IMR-90 (cell line): ENCODE measurements at regions not wholly inside any gene's neighbourhood (a gene's known extent, or its start where the extent isn't known, plus 50 kb on each side); places are given as distances from the start of the nearest gene placed in this dataset.

Source experiments
- ATAC-seq: fragments of 200-7000 bp; cut with Tn5 transposase; 2 replicates; pipeline ENCODE4 v1.9.1; 2020; ENCODE audit warnings: low read depth, mild to moderate bottlenecking, moderate library complexity
- BruUV-seq: library from RNA; stranded (reverse); fragments of 400-500 nt; replicated peaks from 2 replicates; lab custom pipeline; 2021; lab: Mats Ljungman, UMichigan
- CTCF ChIA-PET: fragments of 300-600 bp; formaldehyde crosslinking; extraction: SDS; loops from one replicate; lab custom pipeline; 2021; ENCODE audit warnings: antibody characterized with exemption; lab: Yijun Ruan, JAX
- POLR2A ChIA-PET: fragments of 300-600 bp; sonication (Branson Sonifier 250); formaldehyde crosslinking; loops from one replicate; lab custom pipeline; 2022; ENCODE audit warnings: antibody characterized with exemption; ENCODE audit not compliant: unreplicated experiment; lab: Charles Lee
- DNase-seq: peaks from one replicate; pipeline ENCODE4 v3.0.0; 2013
- H2AFZ ChIP-seq: replicated peaks from 2 replicates; pipeline ENCODE3; 2013; ENCODE audit warnings: low read length, mild to moderate bottlenecking; ENCODE audit not compliant: poor library complexity
- H2AK5ac ChIP-seq: 2 replicates; pipeline ENCODE4 v1.6.1; 2013; ENCODE audit warnings: low read depth, low read length, inconsistent platforms
- H2AK9ac ChIP-seq: replicated peaks from 2 replicates; pipeline ENCODE3; 2013; ENCODE audit warnings: mild to moderate bottlenecking, low read depth, low read length, moderate library complexity; ENCODE audit not compliant: poor library complexity
- H2BK120ac ChIP-seq: 2 replicates; pipeline ENCODE4 v1.6.1; 2013; ENCODE audit warnings: low read depth, low read length, inconsistent platforms
- H2BK15ac ChIP-seq: 3 replicates; pipeline ENCODE4 v1.6.1; 2013; ENCODE audit warnings: low read depth, low read length, inconsistent platforms
- H2BK20ac ChIP-seq: 2 replicates; pipeline ENCODE4 v1.6.1; 2013; ENCODE audit warnings: low read depth, mild to moderate bottlenecking, inconsistent platforms, low read length, moderate library complexity
- H2BK5ac ChIP-seq: 2 replicates; pipeline ENCODE4 v1.6.1; 2013; ENCODE audit warnings: mild to moderate bottlenecking, low read depth, low read length, inconsistent platforms; ENCODE audit not compliant: poor library complexity, severe bottlenecking
- H3K14ac ChIP-seq: replicated peaks from 2 replicates; pipeline ENCODE4 v1.6.1; 2013; ENCODE audit warnings: low read depth, low read length, inconsistent platforms
- H3K18ac ChIP-seq: 2 replicates; pipeline ENCODE4 v1.6.1; 2013; ENCODE audit warnings: low read depth, low read length, control low read depth
- H3K23ac ChIP-seq: 2 replicates; pipeline ENCODE4 v1.6.1; 2013; ENCODE audit warnings: low read depth, low read length, inconsistent platforms
- H3K27ac ChIP-seq: 2 replicates; pipeline ENCODE4 v1.5.1; 2013; ENCODE audit warnings: mild to moderate bottlenecking, control low read depth, low read length; ENCODE audit not compliant: insufficient read depth
- H3K27me3 ChIP-seq: 2 replicates; pipeline ENCODE4 v1.6.1; 2013; ENCODE audit warnings: low read length; ENCODE audit not compliant: control insufficient read depth, insufficient read depth
- H3K36me3 ChIP-seq: 2 replicates; pipeline ENCODE4 v1.6.1; 2013; ENCODE audit warnings: low read length, mixed read lengths; ENCODE audit not compliant: control insufficient read depth, insufficient read depth
- H3K4ac ChIP-seq: 2 replicates; pipeline ENCODE4 v1.6.1; 2013; ENCODE audit warnings: low read depth, low read length, inconsistent platforms
- H3K4me1 ChIP-seq: 2 replicates; pipeline ENCODE4 v1.6.1; 2013; ENCODE audit warnings: low read length, mixed read lengths; ENCODE audit not compliant: control insufficient read depth, insufficient read depth
- H3K4me2 ChIP-seq: 2 replicates; pipeline ENCODE4 v1.6.1; 2013; ENCODE audit warnings: low read depth, mild to moderate bottlenecking, control low read depth, low read length, moderate library complexity
- H3K4me3 ChIP-seq: 2 replicates; pipeline ENCODE4 v1.5.1; 2013; ENCODE audit warnings: low read depth, mild to moderate bottlenecking, control low read depth, low read length, moderate library complexity; ENCODE audit not compliant: insufficient read depth
- H3K56ac ChIP-seq: 2 replicates; pipeline ENCODE4 v1.6.1; 2013; ENCODE audit warnings: low read length, inconsistent platforms; ENCODE audit not compliant: insufficient read depth; ENCODE audit errors: extremely low read depth
- H3K79me1 ChIP-seq, 2 experiments: 2 replicates each; pipeline ENCODE4 v1.6.1; 2013; ENCODE audit warnings: low read length in 2 of 2, inconsistent platforms in 1 of 2, low read depth in 1 of 2
- H3K9ac ChIP-seq: 2 replicates; pipeline ENCODE4 v1.6.1; 2013; ENCODE audit warnings: low read depth, low read length, control low read depth
- H3K9me1 ChIP-seq: 2 replicates; pipeline ENCODE4 v1.6.1; 2013; ENCODE audit warnings: low read length, inconsistent platforms; ENCODE audit not compliant: insufficient read depth
- H3K9me3 ChIP-seq: 2 replicates; pipeline ENCODE4 v1.6.1; 2013; ENCODE audit warnings: low read length; ENCODE audit not compliant: control insufficient read depth, insufficient read depth
- H4K20me1 ChIP-seq: 2 replicates; pipeline ENCODE4 v1.6.1; 2013; ENCODE audit warnings: low read length, inconsistent platforms; ENCODE audit not compliant: insufficient read depth
- H4K5ac ChIP-seq: 2 replicates; pipeline ENCODE4 v1.6.1; 2013; ENCODE audit warnings: mild to moderate bottlenecking, low read depth, low read length, control low read depth
- H4K8ac ChIP-seq, 2 experiments: 2 replicates each; pipeline ENCODE4 v1.6.1; 2013; ENCODE audit warnings: low read depth in 2 of 2, low read length in 2 of 2, control low read depth in 1 of 2, inconsistent platforms in 1 of 2
- H4K91ac ChIP-seq: 2 replicates; pipeline ENCODE4 v1.6.1; 2013; ENCODE audit warnings: low read depth, low read length, inconsistent platforms; ENCODE audit not compliant: insufficient read depth
- CEBPB ChIP-seq: IDR thresholded peaks from 2 replicates; pipeline ENCODE4 v1.6.1; 2012; ENCODE audit warnings: low read depth, low read length, improper control_type of control experiment
- FOS ChIP-seq: fragments of 150-350 bp; IDR thresholded peaks from 2 replicates; pipeline ENCODE4 v1.6.1; 2016; ENCODE audit warnings: low read depth, low read length
- NFE2L2 ChIP-seq: fragments of 150-350 bp; IDR thresholded peaks from 2 replicates; pipeline ENCODE4 v1.6.1; 2016; ENCODE audit warnings: low read depth, mild to moderate bottlenecking, low read length
- RAD21 ChIP-seq: IDR thresholded peaks from 2 replicates; pipeline ENCODE4 v1.6.1; 2012; ENCODE audit warnings: low read length, improper control_type of control experiment
- RCOR1 ChIP-seq: IDR thresholded peaks from 2 replicates; pipeline ENCODE4 v1.6.1; 2012; ENCODE audit warnings: mild to moderate bottlenecking, low read length, improper control_type of control experiment; ENCODE audit not compliant: insufficient replicate concordance
- RFX5 ChIP-seq: IDR thresholded peaks from 2 replicates; pipeline ENCODE4 v1.8.0; 2012; ENCODE audit warnings: low read depth, mild to moderate bottlenecking, low read length, moderate library complexity
- WGBS, 2 experiments: methylation state at CpG; one replicate each; pipeline versions ENCODE4 v1.1.5 to v1.1.7; 2013; ENCODE audit warnings: missing lambda C conversion rate in 2 of 2; ENCODE audit not compliant: insufficient read length in 1 of 2; ENCODE audit errors: extremely low coverage in 2 of 2; 5-methylcytosine and 5-hydroxymethylcytosine counted together
- dilution Hi-C: fragments of 300-500 bp; cut with HindIII; formaldehyde crosslinking; loops from one replicate; pipeline ENCODE4 v1.14.3; 2018; ENCODE audit warnings: low sequenced_read_pairs; ENCODE audit not compliant: unreplicated experiment
- in situ Hi-C: fragments of 300-500 bp; cut with MboI; formaldehyde crosslinking; loops from 3 replicates; pipeline ENCODE4 v1.14.3; 2019; ENCODE audit warnings: low sequenced_read_pairs, inconsistent platforms, mixed read lengths
- intact Hi-C: fragments of 100-400 bp; cut with micrococcal nuclease; formaldehyde crosslinking; loops from 2 replicates; pipeline ENCODE4 v1.10.0; 2022

DNA sequence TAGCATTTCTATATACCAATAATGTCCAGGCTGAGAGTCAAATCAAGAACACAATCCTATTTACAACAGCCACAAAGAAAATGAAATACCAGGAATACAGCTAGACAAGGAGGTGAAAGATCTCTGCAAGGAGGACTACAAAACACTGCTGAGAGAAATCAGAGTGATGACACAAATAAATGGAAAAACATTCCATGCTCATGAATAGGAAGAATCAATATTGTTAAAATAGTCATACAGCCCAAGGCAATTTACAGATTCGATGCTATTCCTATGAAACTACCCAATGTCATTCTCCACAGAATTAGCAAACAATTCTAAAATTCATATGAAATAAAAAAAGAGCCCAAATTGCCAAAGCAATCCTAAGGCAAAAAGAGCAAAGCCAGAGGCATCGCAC is 116.8 kb upstream of the ZNF32 start:
- H3K14ac ChIP-seq, result no peak overlapping the region
- H3K36me3 ChIP-seq, result no peaks in the 10 kb centered on the region

More for the DNA sequence above, 116.8 kb upstream of the ZNF32 start:
- in situ Hi-C loops, result no loop called here
- Histone ChIP-seq H3K9me1 (no peaks in the 10 kb centered on the region), H3K9ac (no peak overlapping the region), H3K4ac (no peak overlapping the region), H4K91ac (no peak overlapping the region), H3K4me3 (no peak overlapping the region), H2AK9ac (no peak overlapping the region), H2BK20ac (no peak overlapping the region), H2BK120ac (no peak overlapping the region), H4K5ac (no peak overlapping the region), H2AFZ (no peak overlapping the region), H3K4me2 (no peak overlapping the region), H2BK15ac (no peak overlapping the region), H4K8ac (no peak overlapping the region), H2AK5ac (no peak overlapping the region), H3K4me1 (no peaks in the 10 kb centered on the region), H3K56ac (no peak overlapping the region), H3K9me3 (no peaks in the 10 kb centered on the region), H3K18ac (no peak overlapping the region), H3K23ac (no peak overlapping the region), H3K79me1 (no peaks in the 10 kb centered on the region), H3K27ac (no peak overlapping the region), H2BK5ac (no peak overlapping the region), H3K27me3 (no peaks in the 10 kb centered on the region), H4K20me1 (no peaks in the 10 kb centered on the region)
- WGBS, 2 experiments, result 100% methylated on average over 1 of the region's 2 CpGs; no CpG with 5 or more reads in 1 of the 2 experiments
- ATAC-seq (no peak), DNase-seq (no peak)
- intact Hi-C loops, result no loop called here
- TF ChIP-seq CEBPB (no peak), FOS (no peak), RAD21 (no peak), RFX5 (no peak), NFE2L2 (no peak), RCOR1 (no peak)
- POLR2A ChIA-PET, result no interaction called here
- BruUV-seq, result no TSS peak
- CTCF ChIA-PET, result no interaction called here
- dilution Hi-C loops, result no loop called here
